SK-N-SH (cell line): ENCODE measurements at regions not wholly inside any gene's neighbourhood (a gene's known extent, or its start where the extent isn't known, plus 50 kb on each side); places are given as distances from the start of the nearest gene placed in this dataset.

Experiments
- CTCF ChIA-PET: fragments of 300-600, 350-600 bp; formaldehyde crosslinking; extraction: SDS; loops from one replicate; lab custom pipeline; 2021; lab: Yijun Ruan, JAX
- POLR2A ChIA-PET: fragments of 350-600 bp; sonication (Branson Sonifier 250); formaldehyde crosslinking; extraction: SDS; loops from one replicate; lab custom pipeline; 2020; ENCODE audit warnings: antibody characterized with exemption, inconsistent platforms; lab: Yijun Ruan, JAX
- DNase-seq: peaks from one replicate; pipeline ENCODE4 v3.0.0; 2012
- H2AFZ ChIP-seq: fragments of 200-600 bp; sonication (generic); 2 replicates; pipeline ENCODE4 v1.8.1; 2016; ENCODE audit warnings: antibody characterized with exemption, mild to moderate bottlenecking, low read depth
- H3F3A ChIP-seq: fragments of 200-600 bp; sonication (generic); replicated peaks from 2 replicates; pipeline ENCODE3; 2016; ENCODE audit warnings: antibody characterized with exemption, mild to moderate bottlenecking; ENCODE audit not compliant: insufficient read depth
- H3K27ac ChIP-seq, 2 experiments: fragments of 200-500 bp in 1 of 2; fragments of 200-600 bp in 1 of 2; sonication (Bioruptor generic) in 1 of 2; sonication (generic), shearing (Covaris generic) in 1 of 2; 2 replicates each; pipeline versions ENCODE4 v1.5.1 to v1.6.1; 2014 to 2016; ENCODE audit warnings: low read depth in 2 of 2, inconsistent platforms in 1 of 2, low read length in 1 of 2, mild to moderate bottlenecking in 1 of 2, mixed read lengths in 1 of 2
- H3K27me3 ChIP-seq: fragments of 200-600 bp; sonication (generic), shearing (Covaris generic); 2 replicates; pipeline ENCODE4 v1.6.1; 2016; ENCODE audit warnings: mixed run types; ENCODE audit not compliant: insufficient read depth
- H3K36me3 ChIP-seq, 2 experiments: fragments of 200-500 bp in 1 of 2; fragments of 200-600 bp in 1 of 2; sonication (Bioruptor generic) in 1 of 2; sonication (generic) in 1 of 2; replicated peaks in 1 of 2; 2 replicates each; pipeline versions ENCODE3 to v1.5.1; 2014 to 2016; ENCODE audit warnings: low read length in 1 of 2, mild to moderate bottlenecking in 1 of 2; ENCODE audit not compliant: insufficient read depth in 2 of 2, control insufficient read depth in 1 of 2
- H3K4me1 ChIP-seq, 2 experiments: fragments of 200-500 bp in 1 of 2; fragments of 200-600 bp in 1 of 2; sonication (Bioruptor generic) in 1 of 2; sonication (generic), shearing (Covaris generic) in 1 of 2; 2 replicates each; pipeline versions ENCODE4 v1.5.1 to v1.6.1; 2014 to 2016; ENCODE audit warnings: low read depth in 1 of 2, low read length in 1 of 2, mixed run types in 1 of 2; ENCODE audit not compliant: insufficient read depth in 2 of 2, control insufficient read depth in 1 of 2
- H3K4me2 ChIP-seq: fragments of 200-600 bp; sonication (generic), shearing (Covaris generic); 2 replicates; pipeline ENCODE4 v1.6.1; 2017; ENCODE audit warnings: mixed run types
- H3K4me3 ChIP-seq, 2 experiments: fragments of 200-500 bp in 1 of 2; fragments of 200-600 bp in 1 of 2; sonication (Bioruptor generic) in 1 of 2; sonication (generic), shearing (Covaris generic) in 1 of 2; 2 replicates each; pipeline versions ENCODE4 v1.5.1 to v1.8.1; 2014 to 2016; ENCODE audit warnings: low read depth in 2 of 2, inconsistent platforms in 1 of 2, low read length in 1 of 2, mild to moderate bottlenecking in 1 of 2, mixed read lengths in 1 of 2, moderate library complexity in 1 of 2
- H3K79me2 ChIP-seq: fragments of 200-600 bp; sonication (generic); 2 replicates; pipeline ENCODE4 v1.8.1; 2017; ENCODE audit warnings: mild to moderate bottlenecking; ENCODE audit not compliant: insufficient read depth
- H3K9ac ChIP-seq: fragments of 200-600 bp; sonication (generic); 2 replicates; pipeline ENCODE4 v1.6.1; 2017; ENCODE audit warnings: mixed run types
- H3K9me2 ChIP-seq: fragments of 200-600 bp; sonication (generic); 2 replicates; pipeline ENCODE4 v1.6.1; 2017; ENCODE audit warnings: mixed run types
- H3K9me3 ChIP-seq: fragments of 200-600 bp; sonication (generic); 2 replicates; pipeline ENCODE4 v1.6.1; 2017; ENCODE audit warnings: mixed run types, mild to moderate bottlenecking, moderate library complexity
- H4K20me1 ChIP-seq: fragments of 200-600 bp; sonication (generic); 2 replicates; pipeline ENCODE4 v1.6.1; 2017; ENCODE audit warnings: mild to moderate bottlenecking, mixed run types; ENCODE audit not compliant: insufficient read depth
- CHD2 ChIP-seq: fragments of 150-350 bp; IDR thresholded peaks from 2 replicates; pipeline ENCODE4 v1.6.1; 2018; ENCODE audit warnings: low read length; ENCODE audit not compliant: partially characterized antibody
- JUND ChIP-seq: IDR thresholded peaks from 2 replicates; pipeline ENCODE4 v1.4.0; 2012
- RAD21 ChIP-seq: IDR thresholded peaks from 2 replicates; pipeline ENCODE4 v1.6.1; 2012; ENCODE audit warnings: mild to moderate bottlenecking, low read length
- RXRA ChIP-seq: IDR thresholded peaks from 2 replicates; pipeline ENCODE4 v1.4.0; 2012; ENCODE audit warnings: low read depth, mild to moderate bottlenecking, borderline replicate concordance
- SIN3A ChIP-seq: IDR thresholded peaks from 2 replicates; pipeline ENCODE4 v1.6.1; 2012; ENCODE audit warnings: low read depth, mild to moderate bottlenecking, low read length, moderate library complexity, borderline replicate concordance
- SMC3 ChIP-seq: IDR thresholded peaks from 2 replicates; pipeline ENCODE4 v1.6.1; 2012; ENCODE audit warnings: low read depth, low read length, improper control_type of control experiment
- TAF1 ChIP-seq: IDR thresholded peaks from 2 replicates; pipeline ENCODE4 v1.6.1; 2012; ENCODE audit warnings: low read depth, mild to moderate bottlenecking, low read length, moderate library complexity, borderline replicate concordance
- YY1 ChIP-seq: IDR thresholded peaks from 2 replicates; pipeline ENCODE4 v1.4.0; 2012; ENCODE audit warnings: low read depth, mild to moderate bottlenecking
- WGBS: methylation state at CpG from one replicate; pipeline ENCODE4 v1.1.6; 2017; ENCODE audit warnings: low lambda C conversion rate; 5-methylcytosine and 5-hydroxymethylcytosine counted together
- TF ChIP-seq, protein P1 (sequence below): IDR thresholded peaks from 2 replicates; pipeline ENCODE4 v1.4.0; 2012; ENCODE audit warnings: low read depth, borderline replicate concordance

DNA sequence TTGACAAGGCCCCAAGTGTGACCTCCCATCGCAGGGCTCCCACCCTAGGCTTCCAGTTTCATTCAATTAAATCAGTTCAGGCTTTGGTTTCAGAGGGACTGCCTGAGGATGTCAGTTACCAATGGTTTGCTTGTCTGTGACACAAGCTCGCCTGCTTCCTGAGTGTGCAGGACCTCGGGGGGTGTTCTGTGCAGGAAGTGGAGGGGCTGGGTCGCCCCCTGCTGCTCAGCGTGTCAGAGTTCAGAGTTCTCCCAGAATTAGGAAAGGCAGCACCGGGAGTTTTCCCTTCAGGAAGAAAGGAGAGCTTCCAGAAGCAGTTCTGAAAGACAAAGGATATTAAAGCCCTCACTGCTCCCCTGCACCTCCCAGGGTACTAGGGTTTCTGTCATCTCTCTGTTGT is 50.8 kb upstream of the TGM3 start:
- Histone ChIP-seq H3K36me3 (no peaks in the 10 kb centered on the region), H3K27me3 (peaks cover 9% of the 10 kb centered on the region; the same call in 1 of the 2 replicates), H3K9ac (no peak overlapping the region), H3K4me2 (no peak overlapping the region), H3K4me3 (no peak overlapping the region), H3F3A (no peaks in the 10 kb centered on the region), H3K9me3 (no peaks in the 10 kb centered on the region), H2AFZ (no peak overlapping the region)
- TF ChIP-seq, protein P1, sequence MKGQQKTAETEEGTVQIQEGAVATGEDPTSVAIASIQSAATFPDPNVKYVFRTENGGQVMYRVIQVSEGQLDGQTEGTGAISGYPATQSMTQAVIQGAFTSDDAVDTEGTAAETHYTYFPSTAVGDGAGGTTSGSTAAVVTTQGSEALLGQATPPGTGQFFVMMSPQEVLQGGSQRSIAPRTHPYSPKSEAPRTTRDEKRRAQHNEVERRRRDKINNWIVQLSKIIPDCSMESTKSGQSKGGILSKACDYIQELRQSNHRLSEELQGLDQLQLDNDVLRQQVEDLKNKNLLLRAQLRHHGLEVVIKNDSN: no peak
- TF ChIP-seq RXRA: no peak
- no peak for TF ChIP-seq YY1
- 0 out of 2 replicates have a peak, but pooled peaks have one; percentile 12 for TF ChIP-seq RAD21
- TF ChIP-seq SIN3A: no peak
- no peak for TF ChIP-seq SMC3
- no peak for TF ChIP-seq TAF1
- TF ChIP-seq, all 33 proteins: peak for 1
- CTCF ChIA-PET: interaction anchor here (0.9 to 1.5 kb wide), 2 partner anchors 37 to 481 kb away, joined by 3 to 4 read pairs; no protein-coding TSS in a partner anchor
- H3K79me2 ChIP-seq: no peaks in the 10 kb centered on the region
- no peaks in the 10 kb centered on the region for H3K9me2 ChIP-seq
- no peaks in the 10 kb centered on the region for H3K4me1 ChIP-seq
- WGBS: 29% methylated on average over 6 of the region's 6 CpGs
- peak; percentile 19 for DNase-seq
- no peaks in the 10 kb centered on the region for H4K20me1 ChIP-seq
- POLR2A ChIA-PET: no interaction called here
- H3K27ac ChIP-seq: no peak overlapping the region

DNA sequence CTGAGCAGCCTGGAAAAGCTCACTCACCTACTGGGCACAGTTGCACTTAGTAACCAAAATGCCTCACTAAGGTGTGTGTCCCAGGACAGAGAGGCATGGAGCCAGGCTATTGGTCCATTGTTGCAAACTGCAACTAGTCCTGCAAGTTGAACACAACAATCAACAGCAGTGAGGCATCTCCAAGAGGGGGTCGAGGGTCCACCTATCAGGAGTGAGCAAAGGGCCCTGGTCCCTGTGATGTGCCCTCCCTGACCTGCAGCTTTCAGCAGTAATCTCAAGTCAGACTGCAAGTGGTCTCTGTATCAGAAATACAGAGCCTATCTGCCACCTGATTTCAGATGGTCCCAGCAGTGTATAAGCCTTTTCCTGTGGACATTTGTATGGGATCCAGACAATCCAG is 50.2 kb upstream of the TGM3 start:
- Histone ChIP-seq H3K27me3 (peaks cover 9% of the 10 kb centered on the region; the same call in 1 of the 2 replicates), H4K20me1 (no peaks in the 10 kb centered on the region), H2AFZ (no peak overlapping the region), H3F3A (no peaks in the 10 kb centered on the region), H3K4me2 (no peak overlapping the region), H3K4me1 (no peaks in the 10 kb centered on the region), H3K4me3 (no peak overlapping the region), H3K9me3 (no peaks in the 10 kb centered on the region), H3K36me3 (no peaks in the 10 kb centered on the region), H3K9ac (no peak overlapping the region), H3K27ac (no peak overlapping the region), H3K9me2 (no peaks in the 10 kb centered on the region), H3K79me2 (no peaks in the 10 kb centered on the region)
- no peak for DNase-seq
- ChIA-PET POLR2A (no interaction called here), CTCF (interaction anchor here (0.9 to 1.5 kb wide), 3 partner anchors 38 to 482 kb away, joined by 3 to 6 read pairs (median 4); no protein-coding TSS in a partner anchor)
- WGBS: 0% methylated on average over 1 of the region's 1 CpG
- TF ChIP-seq JUND (no peak), TAF1 (no peak), CHD2 (no peak)
